CD4-positive, alpha-beta T cell (primary cell): ENCODE measurements at regions not wholly inside any gene's neighbourhood (a gene's known extent, or its start where the extent isn't known, plus 50 kb on each side); places are given as distances from the start of the nearest gene placed in this dataset.

Experiments
- ATAC-seq: fragments of 200-7000 bp; cut with Tn5 transposase; one replicate; pipeline ENCODE4 v1.10.0; 2022; ENCODE audit warnings: mild to moderate bottlenecking; ENCODE audit not compliant: poor library complexity
- CTCF ChIA-PET: fragments of 350-600 bp; sonication (Branson Sonifier 250); formaldehyde crosslinking; loops from one replicate; lab custom pipeline; 2021; ENCODE audit warnings: antibody characterized with exemption, inconsistent platforms; lab: Charles Lee
- POLR2A ChIA-PET: fragments of 350-600 bp; sonication (Branson Sonifier 250); formaldehyde crosslinking; loops from one replicate; lab custom pipeline; 2021; ENCODE audit warnings: antibody characterized with exemption, inconsistent platforms; lab: Charles Lee
- DNase-seq, 14 experiments: peaks; one replicate each; pipeline ENCODE4 v3.0.0-alpha.2; 2013 to 2020; ENCODE audit warnings: mixed read lengths in 2 of 14
- H3K27ac ChIP-seq, 2 donors: one replicate each; pipeline versions ENCODE4 v1.5.1 to v1.7.0; 2013; ENCODE audit warnings: low read length in 2 of 2, low read depth in 1 of 2, mild to moderate bottlenecking in 1 of 2
- H3K27me3 ChIP-seq, 2 experiments: 1 replicate in 1 of 2; 2 replicates in 1 of 2; pipeline versions ENCODE4 v1.6.1 to v1.7.0; 2013; ENCODE audit warnings: low read length in 2 of 2, control low read depth in 1 of 2, mild to moderate bottlenecking in 1 of 2, moderate library complexity in 1 of 2; ENCODE audit not compliant: insufficient read depth in 2 of 2, control insufficient read depth in 1 of 2
- H3K36me3 ChIP-seq: one replicate; pipeline ENCODE4 v1.6.1; 2013; ENCODE audit warnings: low read length, control low read depth; ENCODE audit not compliant: insufficient read depth
- H3K4me1 ChIP-seq: one replicate; pipeline ENCODE4 v1.6.1; 2013; ENCODE audit warnings: low read length, control low read depth; ENCODE audit not compliant: insufficient read depth
- H3K4me3 ChIP-seq: one replicate; pipeline ENCODE4 v1.5.1; 2013; ENCODE audit warnings: mild to moderate bottlenecking, low read length, moderate library complexity
- H3K9me3 ChIP-seq, 2 experiments: 1 replicate in 1 of 2; 2 replicates in 1 of 2; pipeline versions ENCODE4 v1.6.1 to v1.7.0; 2013; ENCODE audit warnings: low read length in 2 of 2, mild to moderate bottlenecking in 2 of 2, control low read depth in 1 of 2, moderate library complexity in 1 of 2; ENCODE audit not compliant: control insufficient read depth in 1 of 2, insufficient read depth in 1 of 2
- H3K27ac Mint-ChIP-seq: one replicate; pipeline ENCODE4 v1.8.0; 2020; ENCODE audit warnings: mixed read lengths
- H3K27me3 Mint-ChIP-seq: one replicate; pipeline ENCODE4 v1.8.0; 2021; ENCODE audit warnings: mixed read lengths
- H3K36me3 Mint-ChIP-seq: one replicate; pipeline ENCODE4 v1.8.0; 2021; ENCODE audit warnings: low read depth, mixed read lengths
- H3K4me1 Mint-ChIP-seq: one replicate; pipeline ENCODE4 v1.8.0; 2021; ENCODE audit warnings: low read depth, mixed read lengths
- H3K4me3 Mint-ChIP-seq: one replicate; pipeline ENCODE4 v1.8.0; 2020; ENCODE audit warnings: mild to moderate bottlenecking, mixed read lengths
- H3K9me3 Mint-ChIP-seq: one replicate; pipeline ENCODE4 v1.8.0; 2020; ENCODE audit warnings: mixed read lengths
- CTCF ChIP-seq: fragments of 200-600 bp; IDR thresholded peaks from one replicate; pipeline ENCODE4 v1.8.0; 2022; ENCODE audit warnings: antibody characterized with exemption, mild to moderate bottlenecking
- intact Hi-C, 2 experiments: fragments of 100-400 bp; cut with DNase I in 1 of 2; cut with micrococcal nuclease in 1 of 2; formaldehyde crosslinking; loops; one replicate each; pipeline versions ENCODE4 v1.15.1 to v1.9.0; 2023 to 2025; cut with DNase I, micrococcal nuclease

- CTCF ChIA-PET: no interaction called here
- H3K4me1 Mint-ChIP-seq: no peaks in the 10 kb centered on the region
Observed at GRCh38 chr10:130926442-130926841, 385.1 kb downstream of the TCERG1L start.

GRCh38 chr10:130927157-130927556, 384.4 kb downstream of the TCERG1L start:
- Histone ChIP-seq H3K36me3 (no peaks in the 10 kb centered on the region), H3K27me3 (no peaks in the 10 kb centered on the region), H3K4me3 (no peak overlapping the region), H3K4me1 (no peaks in the 10 kb centered on the region), H3K9me3 (peaks cover 0 to 39% of the 10 kb centered on the region in 2 experiments), H3K27ac (no peak overlapping the region)
- Mint-ChIP-seq H3K9me3 (no peaks in the 10 kb centered on the region), H3K27me3 (no peaks in the 10 kb centered on the region), H3K36me3 (no peaks in the 10 kb centered on the region), H3K27ac (no peak overlapping the region), H3K4me1 (no peaks in the 10 kb centered on the region), H3K4me3 (no peak overlapping the region)
- ChIA-PET POLR2A (no interaction called here), CTCF (no interaction called here)
- intact Hi-C loops: no loop called here
- no peak for TF ChIP-seq CTCF
- no peak for ATAC-seq
- DNase-seq: no peak

More at GRCh38 chr10:130926442-130926841, 385.1 kb downstream of the TCERG1L start:
- Histone ChIP-seq H3K4me1 (no peaks in the 10 kb centered on the region), H3K36me3 (no peaks in the 10 kb centered on the region), H3K9me3 (peaks cover 0 to 36% of the 10 kb centered on the region in 2 experiments), H3K27ac (no peak overlapping the region), H3K4me3 (no peak overlapping the region), H3K27me3 (no peaks in the 10 kb centered on the region)
- TF ChIP-seq CTCF: no peak
- POLR2A ChIA-PET: no interaction called here
- intact Hi-C loops: no loop called here
- Mint-ChIP-seq H3K27ac (no peak overlapping the region), H3K9me3 (no peaks in the 10 kb centered on the region), H3K27me3 (no peaks in the 10 kb centered on the region), H3K36me3 (no peaks in the 10 kb centered on the region), H3K4me3 (no peak overlapping the region)
- no peak for DNase-seq
- no peak for ATAC-seq

- POLR2A ChIA-PET: no interaction called here
- ATAC-seq: no peak
Observed at GRCh38 chr10:130928306-130928705, 383.2 kb downstream of the TCERG1L start.

More at GRCh38 chr10:130928306-130928705, 383.2 kb downstream of the TCERG1L start:
- H3K27ac Mint-ChIP-seq: no peak overlapping the region
- no peaks in the 10 kb centered on the region for H3K9me3 Mint-ChIP-seq
- no peak for TF ChIP-seq CTCF
- DNase-seq: no peak
- H3K27me3 Mint-ChIP-seq: no peaks in the 10 kb centered on the region
- no peaks in the 10 kb centered on the region for H3K27me3 ChIP-seq
- H3K36me3 Mint-ChIP-seq: no peaks in the 10 kb centered on the region
- no peak overlapping the region for H3K4me3 ChIP-seq
- peaks cover 0 to 44% of the 10 kb centered on the region in 2 experiments for H3K9me3 ChIP-seq
- H3K4me1 ChIP-seq: no peaks in the 10 kb centered on the region
- H3K4me3 Mint-ChIP-seq: no peak overlapping the region
- no peak overlapping the region for H3K27ac ChIP-seq
- H3K36me3 ChIP-seq: no peaks in the 10 kb centered on the region
- no peaks in the 10 kb centered on the region for H3K4me1 Mint-ChIP-seq
- intact Hi-C loops: no loop called here
- CTCF ChIA-PET: no interaction called here
